Esophagus muscularis mucosa (tissue), 3 donors: ENCODE measurements at regions not wholly inside any gene's neighbourhood (a gene's known extent, or its start where the extent isn't known, plus 50 kb on each side); places are given as distances from the start of the nearest gene placed in this dataset.

ENCODE experiments used
- CTCF ChIP-seq, 3 experiments: fragments of 200-600 bp in 2 of 3; fragments of 450-650 bp in 1 of 3; sonication (generic) in 2 of 3; IDR thresholded peaks; one replicate each; pipeline ENCODE4 v1.5.1; 2017 to 2019; ENCODE audit warnings: antibody characterized with exemption in 3 of 3, mild to moderate bottlenecking in 2 of 3, moderate library complexity in 1 of 3
- EP300 ChIP-seq: sonication (generic); formaldehyde crosslinking; IDR thresholded peaks from one replicate; pipeline ENCODE4 v1.6.1; 2017; ENCODE audit warnings: antibody characterized with exemption

- no peak for TF ChIP-seq CTCF (IDR thresholded peaks at IDR 0.05)
- TF ChIP-seq EP300, result no peak
Measured at GRCh38 chr16:29154676-29155121, 169.8 kb downstream of the LAT start.
